Uterus (tissue), 2 donors: ENCODE measurements at regions not wholly inside any gene's neighbourhood (a gene's known extent, or its start where the extent isn't known, plus 50 kb on each side); places are given as distances from the start of the nearest gene placed in this dataset.

ENCODE experiments used
- POLR2A ChIP-seq, 2 donors: fragments of 450-650 bp; IDR thresholded peaks; one replicate each; pipeline ENCODE4 v1.6.1; 2016; ENCODE audit warnings: antibody characterized with exemption in 2 of 2, mild to moderate bottlenecking in 1 of 2, moderate library complexity in 1 of 2
- TF ChIP-seq, protein P1 (sequence below), 4 experiments: fragments of 200-600 bp in 2 of 4; fragments of 450-650 bp in 2 of 4; sonication (generic) in 2 of 4; IDR thresholded peaks; one replicate each; pipeline ENCODE4 v1.5.1; 2016 to 2019; ENCODE audit warnings: antibody characterized with exemption in 4 of 4, mild to moderate bottlenecking in 2 of 4, moderate library complexity in 1 of 4

DNA sequence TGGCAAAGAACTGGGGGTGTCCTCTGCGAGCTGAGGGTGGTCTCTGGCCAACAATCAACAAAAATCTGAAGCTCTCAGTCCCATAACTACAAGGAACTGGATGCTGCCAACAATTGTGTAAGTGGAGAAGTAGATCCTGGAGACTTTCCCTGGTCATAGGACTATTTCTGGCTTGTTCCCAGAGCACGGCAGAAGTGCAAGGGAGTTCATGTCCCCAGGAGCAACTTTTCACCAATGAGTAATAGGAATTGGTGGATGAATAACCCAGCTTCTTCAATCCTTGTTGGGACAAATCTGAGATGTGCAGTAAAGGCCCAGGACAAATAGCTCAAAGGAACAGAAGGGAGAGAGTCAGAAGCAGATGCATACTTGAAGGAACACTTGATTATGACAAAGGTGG is 95.5 kb downstream of the QRSL1 start:
- TF ChIP-seq, protein P1, sequence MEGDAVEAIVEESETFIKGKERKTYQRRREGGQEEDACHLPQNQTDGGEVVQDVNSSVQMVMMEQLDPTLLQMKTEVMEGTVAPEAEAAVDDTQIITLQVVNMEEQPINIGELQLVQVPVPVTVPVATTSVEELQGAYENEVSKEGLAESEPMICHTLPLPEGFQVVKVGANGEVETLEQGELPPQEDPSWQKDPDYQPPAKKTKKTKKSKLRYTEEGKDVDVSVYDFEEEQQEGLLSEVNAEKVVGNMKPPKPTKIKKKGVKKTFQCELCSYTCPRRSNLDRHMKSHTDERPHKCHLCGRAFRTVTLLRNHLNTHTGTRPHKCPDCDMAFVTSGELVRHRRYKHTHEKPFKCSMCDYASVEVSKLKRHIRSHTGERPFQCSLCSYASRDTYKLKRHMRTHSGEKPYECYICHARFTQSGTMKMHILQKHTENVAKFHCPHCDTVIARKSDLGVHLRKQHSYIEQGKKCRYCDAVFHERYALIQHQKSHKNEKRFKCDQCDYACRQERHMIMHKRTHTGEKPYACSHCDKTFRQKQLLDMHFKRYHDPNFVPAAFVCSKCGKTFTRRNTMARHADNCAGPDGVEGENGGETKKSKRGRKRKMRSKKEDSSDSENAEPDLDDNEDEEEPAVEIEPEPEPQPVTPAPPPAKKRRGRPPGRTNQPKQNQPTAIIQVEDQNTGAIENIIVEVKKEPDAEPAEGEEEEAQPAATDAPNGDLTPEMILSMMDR (IDR thresholded peaks at IDR 0.05): no peak
- TF ChIP-seq POLR2A (IDR thresholded peaks at IDR 0.05): no peak
